SK-N-SH (cell line): ENCODE measurements at regions not wholly inside any gene's neighbourhood (a gene's known extent, or its start where the extent isn't known, plus 50 kb on each side); places are given as distances from the start of the nearest gene placed in this dataset.

Source experiments
- EZH2phosphoT487 ChIP-seq: fragments of 200-600 bp; sonication (generic); IDR thresholded peaks from 2 replicates; pipeline ENCODE4 v1.6.1; 2017; ENCODE audit warnings: low read depth, mixed run types, mild to moderate bottlenecking, antibody characterized with exemption, moderate library complexity, borderline replicate concordance
- GATA2 ChIP-seq: sonication (generic); formaldehyde crosslinking; IDR thresholded peaks from 2 replicates; pipeline ENCODE4 v1.5.0; 2020; ENCODE audit warnings: mild to moderate bottlenecking, missing genetic modification reagents
- TF ChIP-seq, protein P1 (sequence below): fragments of 200-600 bp; sonication (generic); IDR thresholded peaks from 2 replicates; pipeline ENCODE4 v1.6.1; 2017; ENCODE audit warnings: antibody characterized with exemption, mild to moderate bottlenecking, moderate library complexity

DNA sequence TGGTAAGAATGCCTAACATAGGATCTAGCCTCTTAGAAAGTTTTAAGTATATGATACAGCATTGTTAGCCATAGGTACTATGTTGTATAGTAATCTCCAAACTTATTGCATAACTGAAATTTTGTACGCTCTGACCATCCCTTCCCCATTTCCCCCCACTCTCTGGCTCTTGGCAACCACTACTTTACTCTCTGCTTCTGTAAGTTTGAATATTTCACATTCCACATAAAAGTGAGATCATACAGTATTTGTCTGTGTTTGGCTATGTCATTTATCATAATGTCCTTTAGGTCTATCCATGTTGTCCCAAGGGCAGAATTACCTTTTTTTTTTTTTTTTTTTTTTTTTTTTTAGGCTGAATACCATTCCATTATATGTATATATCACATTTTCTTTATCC, 396.9 kb downstream of the DLEU7 start:
- TF ChIP-seq, protein P1, sequence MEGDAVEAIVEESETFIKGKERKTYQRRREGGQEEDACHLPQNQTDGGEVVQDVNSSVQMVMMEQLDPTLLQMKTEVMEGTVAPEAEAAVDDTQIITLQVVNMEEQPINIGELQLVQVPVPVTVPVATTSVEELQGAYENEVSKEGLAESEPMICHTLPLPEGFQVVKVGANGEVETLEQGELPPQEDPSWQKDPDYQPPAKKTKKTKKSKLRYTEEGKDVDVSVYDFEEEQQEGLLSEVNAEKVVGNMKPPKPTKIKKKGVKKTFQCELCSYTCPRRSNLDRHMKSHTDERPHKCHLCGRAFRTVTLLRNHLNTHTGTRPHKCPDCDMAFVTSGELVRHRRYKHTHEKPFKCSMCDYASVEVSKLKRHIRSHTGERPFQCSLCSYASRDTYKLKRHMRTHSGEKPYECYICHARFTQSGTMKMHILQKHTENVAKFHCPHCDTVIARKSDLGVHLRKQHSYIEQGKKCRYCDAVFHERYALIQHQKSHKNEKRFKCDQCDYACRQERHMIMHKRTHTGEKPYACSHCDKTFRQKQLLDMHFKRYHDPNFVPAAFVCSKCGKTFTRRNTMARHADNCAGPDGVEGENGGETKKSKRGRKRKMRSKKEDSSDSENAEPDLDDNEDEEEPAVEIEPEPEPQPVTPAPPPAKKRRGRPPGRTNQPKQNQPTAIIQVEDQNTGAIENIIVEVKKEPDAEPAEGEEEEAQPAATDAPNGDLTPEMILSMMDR, result no peak
- TF ChIP-seq GATA2 (CRISPR knock-in tag) (no peak), EZH2phosphoT487 (no peak)
